WTC11 (cell line): ENCODE measurements at regions not wholly inside any gene's neighbourhood (a gene's known extent, or its start where the extent isn't known, plus 50 kb on each side); places are given as distances from the start of the nearest gene placed in this dataset.

Source experiments
- ATAC-seq: fragments of 200-7000 bp; cut with Tn5 transposase; 2 replicates; pipeline ENCODE4 v1.10.0; 2021; ENCODE audit warnings: mild to moderate bottlenecking, moderate library complexity
- CTCF ChIA-PET: fragments of 300-600 bp; sonication (Branson Sonifier 250); formaldehyde crosslinking; loops from one replicate; lab custom pipeline; 2021; ENCODE audit warnings: antibody characterized with exemption; lab: Charles Lee
- POLR2A ChIA-PET: fragments of 350-600 bp; sonication (Branson Sonifier 250); formaldehyde crosslinking; loops from one replicate; lab custom pipeline; 2021; ENCODE audit warnings: antibody characterized with exemption; lab: Charles Lee
- DNase-seq: peaks from one replicate; pipeline ENCODE4 v3.0.0; 2021; ENCODE audit warnings: low spot score
- H3K27ac Mint-ChIP-seq: 2 replicates; pipeline ENCODE4 v1.8.0; 2021; ENCODE audit warnings: mixed read lengths
- H3K27me3 Mint-ChIP-seq: 2 replicates; pipeline ENCODE4 v1.8.0; 2021; ENCODE audit warnings: low read depth, mild to moderate bottlenecking, moderate library complexity, mixed read lengths
- H3K36me3 Mint-ChIP-seq: 2 replicates; pipeline ENCODE4 v1.8.0; 2021; ENCODE audit warnings: mixed read lengths
- H3K4me1 Mint-ChIP-seq: 2 replicates; pipeline ENCODE4 v1.8.0; 2022; ENCODE audit warnings: mixed read lengths
- H3K4me3 Mint-ChIP-seq: 2 replicates; pipeline ENCODE4 v1.8.0; 2021; ENCODE audit warnings: mild to moderate bottlenecking, moderate library complexity, mixed read lengths
- H3K9me3 Mint-ChIP-seq: 2 replicates; pipeline ENCODE4 v1.8.0; 2021; ENCODE audit warnings: mixed read lengths
- ATF3 ChIP-seq: sonication (generic); formaldehyde crosslinking; conservative IDR thresholded peaks from 2 replicates; pipeline ENCODE4 v1.8.1; 2022; ENCODE audit warnings: mild to moderate bottlenecking, missing genetic modification reagents
- CBFB ChIP-seq: sonication (generic); formaldehyde crosslinking; IDR thresholded peaks from 2 replicates; pipeline ENCODE4 v1.8.1; 2022; ENCODE audit warnings: mild to moderate bottlenecking, low read depth, missing genetic modification reagents
- FOXK1 ChIP-seq: sonication (generic); formaldehyde crosslinking; IDR thresholded peaks from 2 replicates; pipeline ENCODE4 v1.8.0; 2022; ENCODE audit warnings: mild to moderate bottlenecking, moderate library complexity, missing genetic modification reagents
- JAZF1 ChIP-seq: fragments of 250-450 bp; sonication (Bioruptor Pico); IDR thresholded peaks from 2 replicates; pipeline ENCODE4 v1.9.0; 2021; ENCODE audit warnings: moderate library complexity, mild to moderate bottlenecking, inconsistent platforms
- KAT7 ChIP-seq: sonication (generic); formaldehyde crosslinking; IDR thresholded peaks from 2 replicates; pipeline ENCODE4 v1.8.1; 2023; ENCODE audit warnings: missing genetic modification reagents, mild to moderate bottlenecking, borderline replicate concordance
- NFATC4 ChIP-seq: fragments of 250-450 bp; sonication (Bioruptor Pico); IDR thresholded peaks from 2 replicates; pipeline ENCODE4 v1.9.0; 2021; ENCODE audit warnings: mild to moderate bottlenecking
- TEAD1 ChIP-seq: sonication (generic); formaldehyde crosslinking; IDR thresholded peaks from 2 replicates; pipeline ENCODE4 v1.8.0; 2022; ENCODE audit warnings: mild to moderate bottlenecking, missing genetic modification reagents
- ZMAT4 ChIP-seq: fragments of 250-450 bp; sonication (Bioruptor Pico); IDR thresholded peaks from 2 replicates; pipeline ENCODE4 v1.9.0; 2021; ENCODE audit warnings: mild to moderate bottlenecking
- ZNF423 ChIP-seq: fragments of 250-450 bp; sonication (Bioruptor Pico); IDR thresholded peaks from 2 replicates; pipeline ENCODE4 v2.1.2; 2022; ENCODE audit warnings: mild to moderate bottlenecking, moderate library complexity
- ZNF532 ChIP-seq: fragments of 250-450 bp; sonication (Bioruptor Pico); IDR thresholded peaks from 2 replicates; pipeline ENCODE4 v1.9.0; 2021; ENCODE audit warnings: mild to moderate bottlenecking, borderline replicate concordance
- TF ChIP-seq, protein P1 (sequence below): sonication (generic); formaldehyde crosslinking; conservative IDR thresholded peaks from 2 replicates; pipeline ENCODE4 v1.8.1; 2023; ENCODE audit warnings: mild to moderate bottlenecking, low read depth, missing genetic modification reagents, moderate library complexity
- TF ChIP-seq, protein P2 (sequence below): sonication (generic); formaldehyde crosslinking; IDR thresholded peaks from 2 replicates; pipeline ENCODE4 v1.8.1; 2022; ENCODE audit warnings: low read depth, missing genetic modification reagents, borderline replicate concordance

GRCh38 chr14:101127224-101127623, 223.7 kb upstream of the RTL1 start (continued):
- TF ChIP-seq, protein P1, sequence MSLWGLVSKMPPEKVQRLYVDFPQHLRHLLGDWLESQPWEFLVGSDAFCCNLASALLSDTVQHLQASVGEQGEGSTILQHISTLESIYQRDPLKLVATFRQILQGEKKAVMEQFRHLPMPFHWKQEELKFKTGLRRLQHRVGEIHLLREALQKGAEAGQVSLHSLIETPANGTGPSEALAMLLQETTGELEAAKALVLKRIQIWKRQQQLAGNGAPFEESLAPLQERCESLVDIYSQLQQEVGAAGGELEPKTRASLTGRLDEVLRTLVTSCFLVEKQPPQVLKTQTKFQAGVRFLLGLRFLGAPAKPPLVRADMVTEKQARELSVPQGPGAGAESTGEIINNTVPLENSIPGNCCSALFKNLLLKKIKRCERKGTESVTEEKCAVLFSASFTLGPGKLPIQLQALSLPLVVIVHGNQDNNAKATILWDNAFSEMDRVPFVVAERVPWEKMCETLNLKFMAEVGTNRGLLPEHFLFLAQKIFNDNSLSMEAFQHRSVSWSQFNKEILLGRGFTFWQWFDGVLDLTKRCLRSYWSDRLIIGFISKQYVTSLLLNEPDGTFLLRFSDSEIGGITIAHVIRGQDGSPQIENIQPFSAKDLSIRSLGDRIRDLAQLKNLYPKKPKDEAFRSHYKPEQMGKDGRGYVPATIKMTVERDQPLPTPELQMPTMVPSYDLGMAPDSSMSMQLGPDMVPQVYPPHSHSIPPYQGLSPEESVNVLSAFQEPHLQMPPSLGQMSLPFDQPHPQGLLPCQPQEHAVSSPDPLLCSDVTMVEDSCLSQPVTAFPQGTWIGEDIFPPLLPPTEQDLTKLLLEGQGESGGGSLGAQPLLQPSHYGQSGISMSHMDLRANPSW (CRISPR knock-in tag): no peak
- no peak for TF ChIP-seq ZNF423
- no peak for TF ChIP-seq ZNF532 (CRISPR knock-in tag)
- TF ChIP-seq, protein P2, sequence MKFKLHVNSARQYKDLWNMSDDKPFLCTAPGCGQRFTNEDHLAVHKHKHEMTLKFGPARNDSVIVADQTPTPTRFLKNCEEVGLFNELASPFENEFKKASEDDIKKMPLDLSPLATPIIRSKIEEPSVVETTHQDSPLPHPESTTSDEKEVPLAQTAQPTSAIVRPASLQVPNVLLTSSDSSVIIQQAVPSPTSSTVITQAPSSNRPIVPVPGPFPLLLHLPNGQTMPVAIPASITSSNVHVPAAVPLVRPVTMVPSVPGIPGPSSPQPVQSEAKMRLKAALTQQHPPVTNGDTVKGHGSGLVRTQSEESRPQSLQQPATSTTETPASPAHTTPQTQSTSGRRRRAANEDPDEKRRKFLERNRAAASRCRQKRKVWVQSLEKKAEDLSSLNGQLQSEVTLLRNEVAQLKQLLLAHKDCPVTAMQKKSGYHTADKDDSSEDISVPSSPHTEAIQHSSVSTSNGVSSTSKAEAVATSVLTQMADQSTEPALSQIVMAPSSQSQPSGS (CRISPR knock-in tag): no peak
- TF ChIP-seq JAZF1: no peak

GRCh38 chr14:101128478-101129321, 225.2 kb upstream of the RTL1 start:
- CTCF ChIA-PET: no interaction called here
- H3K27me3 Mint-ChIP-seq: no peaks in the 10 kb centered on the region

More at GRCh38 chr14:101128478-101129321, 225.2 kb upstream of the RTL1 start:
- POLR2A ChIA-PET: no interaction called here
- H3K4me3 Mint-ChIP-seq: no peak overlapping the region
- no peak for DNase-seq
- no peaks in the 10 kb centered on the region for H3K36me3 Mint-ChIP-seq
- no peak for ATAC-seq
- no peaks in the 10 kb centered on the region; the same call in 1 of the 2 replicates for H3K4me1 Mint-ChIP-seq
- peaks cover 15% of the 10 kb centered on the region for H3K9me3 Mint-ChIP-seq
- H3K27ac Mint-ChIP-seq: no peak overlapping the region
- TF ChIP-seq FOXK1: no peak
- no peak for TF ChIP-seq KAT7 (CRISPR knock-in tag)
- no peak for TF ChIP-seq ZMAT4 (CRISPR knock-in tag)
- no peak for TF ChIP-seq TEAD1 (CRISPR knock-in tag)
- no peak for TF ChIP-seq NFATC4 (CRISPR knock-in tag)
- no peak for TF ChIP-seq CBFB
- TF ChIP-seq ATF3 (CRISPR knock-in tag): no peak
- TF ChIP-seq ZNF532 (CRISPR knock-in tag): no peak
